HepG2 (cell line): ENCODE measurements at regions not wholly inside any gene's neighbourhood (a gene's known extent, or its start where the extent isn't known, plus 50 kb on each side); places are given as distances from the start of the nearest gene placed in this dataset.

Experiments
- ATAC-seq: fragments of 200-7000 bp; cut with Tn5 transposase; 3 replicates; pipeline ENCODE4 v1.9.1; 2020; ENCODE audit warnings: mild to moderate bottlenecking, moderate library complexity
- BruUV-seq: library from RNA; stranded (reverse); fragments of 400-500 nt; replicated peaks from 2 replicates; lab custom pipeline; 2021; lab: Mats Ljungman, UMichigan
- CTCF ChIA-PET: fragments of 300-600 bp; formaldehyde crosslinking; extraction: SDS; loops from one replicate; lab custom pipeline; 2021; ENCODE audit warnings: low total read pairs, inconsistent platforms, low intra/inter-chr PET ratio; lab: Yijun Ruan, JAX
- POLR2A ChIA-PET: fragments of 350-600 bp; sonication (Branson Sonifier 250); formaldehyde crosslinking; loops from one replicate; lab custom pipeline; 2020; ENCODE audit warnings: antibody characterized with exemption, inconsistent platforms; lab: Yijun Ruan, JAX
- DNase-seq: peaks from one replicate; pipeline ENCODE4 v3.0.0-alpha.2; 2015; ENCODE audit warnings: low spot score
- FAIRE-seq: peaks from 3 replicates; lab custom pipeline; 2011; peaks lifted over from hg19 to GRCh38; lab: Jason Lieb, UNC
- H2AFZ ChIP-seq: one replicate; pipeline ENCODE4 v1.6.1; 2011; ENCODE audit warnings: low read length, inconsistent platforms
- H3K27ac ChIP-seq: fragments of 300-600 bp; 3 replicates; pipeline ENCODE4 v1.8.0; 2011; ENCODE audit warnings: mixed run types, mild to moderate bottlenecking, mixed read lengths, low read length, inconsistent platforms; ENCODE audit not compliant: insufficient read depth; ENCODE audit errors: extremely low read length
- H3K27me3 ChIP-seq, 2 experiments: fragments of 200-600 bp in 1 of 2; 2 replicates in 1 of 2; 3 replicates in 1 of 2; pipeline versions ENCODE4 v1.6.0 to v1.8.0; 2011; ENCODE audit warnings: low read length in 2 of 2, mild to moderate bottlenecking in 2 of 2, moderate library complexity in 2 of 2, inconsistent platforms in 1 of 2; ENCODE audit not compliant: insufficient read depth in 2 of 2, control insufficient read depth in 1 of 2
- H3K36me3 ChIP-seq, 2 experiments: fragments of 200-600 bp in 1 of 2; replicated peaks in 1 of 2; 2 replicates in 1 of 2; 3 replicates in 1 of 2; pipeline versions ENCODE4 v1.5.1 to v1.8.0; 2011; ENCODE audit warnings: low read length in 2 of 2, inconsistent platforms in 1 of 2; ENCODE audit not compliant: insufficient read depth in 2 of 2, control insufficient read depth in 1 of 2
- H3K4me1 ChIP-seq: 2 replicates; pipeline ENCODE4 v1.5.1; 2012; ENCODE audit warnings: low read length, inconsistent platforms; ENCODE audit not compliant: insufficient read depth
- H3K4me2 ChIP-seq: 2 replicates; pipeline ENCODE4 v1.6.0; 2011; ENCODE audit warnings: low read depth, low read length, inconsistent platforms
- H3K4me3 ChIP-seq, 3 experiments: fragments of 200-600 bp in 1 of 3; sonication (generic), shearing (Covaris generic) in 1 of 3; replicated peaks in 1 of 3; 2 replicates each; pipeline ENCODE4 v1.5.1; 2011 to 2016; ENCODE audit warnings: low read length in 3 of 3, inconsistent platforms in 2 of 3, low read depth in 2 of 3, mild to moderate bottlenecking in 2 of 3, control low read depth in 1 of 3, mixed read lengths in 1 of 3; ENCODE audit not compliant: insufficient read depth in 1 of 3
- H3K79me2 ChIP-seq: one replicate; pipeline ENCODE4 v1.6.1; 2011; ENCODE audit warnings: low read length, inconsistent platforms; ENCODE audit not compliant: insufficient read depth
- H3K9ac ChIP-seq: 2 replicates; pipeline ENCODE4 v1.6.0; 2011; ENCODE audit warnings: mild to moderate bottlenecking, low read depth, low read length, inconsistent platforms; ENCODE audit not compliant: insufficient read depth
- H3K9me3 ChIP-seq: 2 replicates; pipeline ENCODE4 v1.5.1; 2012; ENCODE audit warnings: mild to moderate bottlenecking, low read length
- H4K20me1 ChIP-seq: 2 replicates; pipeline ENCODE4 v1.6.0; 2011; ENCODE audit warnings: inconsistent platforms, mild to moderate bottlenecking, low read length, moderate library complexity; ENCODE audit not compliant: insufficient read depth
- BORCS8-MEF2B ChIP-seq: sonication (generic); formaldehyde crosslinking; IDR thresholded peaks from 2 replicates; pipeline ENCODE4 v1.8.0; 2022; ENCODE audit warnings: mild to moderate bottlenecking, missing genetic modification reagents
- CHD2 ChIP-seq: IDR thresholded peaks from 2 replicates; pipeline ENCODE4 v1.6.1; 2011; ENCODE audit warnings: low read depth, low read length, improper control_type of control experiment
- DPF2 ChIP-seq: sonication (generic); formaldehyde crosslinking; IDR thresholded peaks from 2 replicates; pipeline ENCODE4 v1.4.0; 2020; ENCODE audit warnings: mild to moderate bottlenecking, low read depth, missing genetic modification reagents, borderline replicate concordance
- FIP1L1 ChIP-seq: fragments of 200-400 bp; formaldehyde crosslinking; IDR thresholded peaks from 2 replicates; pipeline ENCODE4 v1.6.1; 2018; ENCODE audit warnings: low read depth, mild to moderate bottlenecking, low read length, moderate library complexity, borderline replicate concordance; ENCODE audit not compliant: insufficient read depth
- NFE2L2 ChIP-seq: fragments of 150-350 bp; IDR thresholded peaks from 2 replicates; pipeline ENCODE4 v1.6.1; 2014; ENCODE audit warnings: low read length
- NR2F1 ChIP-seq, 2 experiments: fragments of 450-650 bp in 1 of 2; formaldehyde crosslinking in 1 of 2; IDR thresholded peaks; 2 replicates each; pipeline versions ENCODE4 v1.5.0 to v1.6.1; 2016 to 2020; ENCODE audit warnings: mild to moderate bottlenecking in 1 of 2, missing compliant biosample characterization in 1 of 2, missing genetic modification reagents in 1 of 2, moderate library complexity in 1 of 2
- RELA ChIP-seq: sonication (generic); formaldehyde crosslinking; IDR thresholded peaks from 2 replicates; pipeline ENCODE4 v1.4.0; 2020; ENCODE audit warnings: missing genetic modification reagents
- XBP1 ChIP-seq: sonication (generic); formaldehyde crosslinking; IDR thresholded peaks from 2 replicates; pipeline ENCODE4 v1.5.0; 2020; ENCODE audit warnings: missing genetic modification reagents
- ZBTB20 ChIP-seq: sonication (generic); formaldehyde crosslinking; IDR thresholded peaks from 2 replicates; pipeline ENCODE4 v1.8.1; 2023; ENCODE audit warnings: missing genetic modification reagents, low read depth, mild to moderate bottlenecking, borderline replicate concordance
- ZNF260 ChIP-seq: sonication (generic); formaldehyde crosslinking; IDR thresholded peaks from 2 replicates; pipeline ENCODE4 v1.4.0; 2020; ENCODE audit warnings: missing genetic modification reagents, low read depth, mild to moderate bottlenecking, borderline replicate concordance
- ZSCAN12 ChIP-seq: sonication (generic); formaldehyde crosslinking; IDR thresholded peaks from 2 replicates; pipeline ENCODE4 v1.9.0; 2021; ENCODE audit warnings: mild to moderate bottlenecking, missing genetic modification reagents
- WGBS: methylation state at CpG from one replicate; pipeline ENCODE4 v1.1.6; 2017; ENCODE audit warnings: low lambda C conversion rate; 5-methylcytosine and 5-hydroxymethylcytosine counted together
- in situ Hi-C: cut with HindIII; loops from 2 replicates; pipeline ENCODE4 v1.10.0; 2017; ENCODE audit warnings: low pct_unique_long_range_greater_than_20kb; ENCODE audit not compliant: extremely low pct_ligation_motif_present
- intact Hi-C: fragments of 100-400 bp; cut with micrococcal nuclease; formaldehyde crosslinking; loops from one replicate; pipeline ENCODE4 v1.10.0; 2022; ENCODE audit not compliant: unreplicated experiment
- TF ChIP-seq, protein P1 (sequence below): sonication (generic); formaldehyde crosslinking; IDR thresholded peaks from 2 replicates; pipeline ENCODE4 v1.5.1; 2020; ENCODE audit warnings: missing genetic modification reagents, mild to moderate bottlenecking, borderline replicate concordance
- TF ChIP-seq, protein P2 (sequence below): IDR thresholded peaks from 2 replicates; pipeline ENCODE4 v1.6.1; 2016; ENCODE audit warnings: low read depth, borderline replicate concordance

DNA sequence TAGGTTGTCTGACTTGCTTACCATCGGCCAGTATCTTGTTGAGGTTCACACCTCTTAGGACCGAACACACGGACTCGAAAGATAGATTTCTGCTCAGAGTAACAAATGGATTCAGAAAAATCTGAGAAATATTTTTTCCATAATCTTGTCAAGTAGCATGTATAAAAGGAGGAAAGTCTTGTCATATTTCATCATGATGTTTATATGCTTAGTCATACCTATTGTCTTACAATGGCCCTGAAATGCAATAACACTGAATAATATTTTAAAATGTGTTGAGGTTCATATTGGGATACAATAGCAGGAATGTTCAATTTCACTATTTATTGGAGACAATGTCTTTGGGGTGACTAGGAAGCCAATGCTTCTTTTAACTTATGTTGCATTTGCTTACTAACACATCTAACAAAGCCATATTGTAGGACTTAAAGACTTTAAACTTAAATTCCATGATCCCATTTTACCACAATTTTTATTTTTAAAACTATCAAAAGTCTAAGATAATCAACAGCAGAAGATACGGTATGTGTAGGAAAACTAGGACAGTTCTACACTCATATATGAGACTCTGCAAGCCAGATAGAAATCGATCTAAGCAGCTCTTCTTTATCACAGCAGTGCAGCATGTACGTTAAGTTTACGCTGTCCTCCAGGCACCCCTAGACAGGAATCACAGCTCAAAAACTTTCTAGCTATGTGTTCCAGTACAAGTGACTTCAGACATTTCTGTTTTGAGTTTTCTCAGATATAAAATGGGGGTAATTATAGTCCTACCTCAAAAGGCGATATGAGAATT lies 135.7 kb upstream of the CAV2 start:
- WGBS, result 54% methylated on average over 9 of the region's 9 CpGs
- TF ChIP-seq, protein P1, sequence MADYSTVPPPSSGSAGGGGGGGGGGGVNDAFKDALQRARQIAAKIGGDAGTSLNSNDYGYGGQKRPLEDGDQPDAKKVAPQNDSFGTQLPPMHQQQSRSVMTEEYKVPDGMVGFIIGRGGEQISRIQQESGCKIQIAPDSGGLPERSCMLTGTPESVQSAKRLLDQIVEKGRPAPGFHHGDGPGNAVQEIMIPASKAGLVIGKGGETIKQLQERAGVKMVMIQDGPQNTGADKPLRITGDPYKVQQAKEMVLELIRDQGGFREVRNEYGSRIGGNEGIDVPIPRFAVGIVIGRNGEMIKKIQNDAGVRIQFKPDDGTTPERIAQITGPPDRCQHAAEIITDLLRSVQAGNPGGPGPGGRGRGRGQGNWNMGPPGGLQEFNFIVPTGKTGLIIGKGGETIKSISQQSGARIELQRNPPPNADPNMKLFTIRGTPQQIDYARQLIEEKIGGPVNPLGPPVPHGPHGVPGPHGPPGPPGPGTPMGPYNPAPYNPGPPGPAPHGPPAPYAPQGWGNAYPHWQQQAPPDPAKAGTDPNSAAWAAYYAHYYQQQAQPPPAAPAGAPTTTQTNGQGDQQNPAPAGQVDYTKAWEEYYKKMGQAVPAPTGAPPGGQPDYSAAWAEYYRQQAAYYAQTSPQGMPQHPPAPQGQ, result no peak
- TF ChIP-seq DPF2 (CRISPR knock-in tag) (no peak), NFE2L2 (0 out of 2 replicates have a peak, but pooled peaks have one; percentile 30)
- ATAC-seq (no peak), FAIRE-seq (no peak), DNase-seq (no peak)
- BruUV-seq, result no TSS peak
- H3K4me1 ChIP-seq, result no peaks in the 10 kb centered on the region
- no peaks in the 10 kb centered on the region for H3K9me3 ChIP-seq
- no peak overlapping the region for H3K4me3 ChIP-seq
- H2AFZ ChIP-seq, result peak overlapping the region; percentile 6
- H4K20me1 ChIP-seq, result no peaks in the 10 kb centered on the region
- no peaks in the 10 kb centered on the region for H3K27me3 ChIP-seq
- in situ Hi-C loops (no loop called here), intact Hi-C loops (no loop called here)
- H3K36me3 ChIP-seq, result no peaks in the 10 kb centered on the region
- CTCF ChIA-PET, result no interaction called here
- POLR2A ChIA-PET, result no interaction called here
- H3K4me2 ChIP-seq, result no peak overlapping the region
- H3K27ac ChIP-seq, result no peak overlapping the region
- H3K79me2 ChIP-seq, result no peaks in the 10 kb centered on the region
- no peak overlapping the region for H3K9ac ChIP-seq

DNA sequence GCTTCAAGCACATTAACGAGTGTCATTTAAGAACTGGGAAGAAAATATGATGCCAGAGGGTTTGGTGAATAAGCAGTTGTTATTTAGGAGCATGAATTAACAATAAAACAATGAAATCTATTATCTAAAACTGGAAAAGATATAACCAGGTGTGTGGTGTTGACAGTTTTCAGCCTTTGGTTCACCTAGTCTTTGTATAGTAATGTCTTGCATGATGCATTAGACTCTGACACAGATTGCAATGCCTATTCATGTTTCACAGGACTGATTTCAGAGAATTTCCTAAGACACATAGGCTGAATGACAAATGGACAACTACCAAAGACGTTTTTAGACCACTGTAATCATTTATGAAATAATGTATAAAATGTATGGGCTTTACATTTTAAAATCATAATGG lies 135.1 kb upstream of the CAV2 start:
- no peaks in the 10 kb centered on the region for H3K9me3 ChIP-seq
- intact Hi-C loops, result no loop called here
- 2% methylated on average over 2 of the region's 2 CpGs for WGBS
- no peak overlapping the region for H3K27ac ChIP-seq
- H3K36me3 ChIP-seq, result no peaks in the 10 kb centered on the region
- H3K27me3 ChIP-seq, result no peaks in the 10 kb centered on the region
- BruUV-seq, result no TSS peak
- H3K4me1 ChIP-seq, result no peaks in the 10 kb centered on the region
- H4K20me1 ChIP-seq, result no peaks in the 10 kb centered on the region
- no peak overlapping the region for H3K9ac ChIP-seq
- ATAC-seq (no peak), DNase-seq (no peak), FAIRE-seq (no peak)
- H3K4me2 ChIP-seq, result no peak overlapping the region
- POLR2A ChIA-PET, result no interaction called here
- in situ Hi-C loops, result no loop called here
- TF ChIP-seq BORCS8-MEF2B (CRISPR knock-in tag) (no peak), XBP1 (CRISPR knock-in tag) (no peak), NR2F1 (CRISPR knock-in tag; IDR thresholded peaks at IDR 0.05) (no peak), ZNF260 (no peak), ZBTB20 (no peak), ZSCAN12 (CRISPR knock-in tag) (no peak), CHD2 (no peak), RELA (CRISPR knock-in tag) (no peak), FIP1L1 (no peak)
- TF ChIP-seq, protein P2, sequence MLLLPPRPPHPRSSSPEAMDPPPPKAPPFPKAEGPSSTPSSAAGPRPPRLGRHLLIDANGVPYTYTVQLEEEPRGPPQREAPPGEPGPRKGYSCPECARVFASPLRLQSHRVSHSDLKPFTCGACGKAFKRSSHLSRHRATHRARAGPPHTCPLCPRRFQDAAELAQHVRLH, result no peak
- H3K4me3 ChIP-seq, result no peak overlapping the region
- H3K79me2 ChIP-seq, result no peaks in the 10 kb centered on the region
- CTCF ChIA-PET, result no interaction called here
- no peak overlapping the region for H2AFZ ChIP-seq
